GM12878 (cell line): ENCODE measurements at regions not wholly inside any gene's neighbourhood (a gene's known extent, or its start where the extent isn't known, plus 50 kb on each side); places are given as distances from the start of the nearest gene placed in this dataset.

ENCODE experiments used
- ATAC-seq: fragments of 200-7000 bp; cut with Tn5 transposase; 3 replicates; pipeline ENCODE4 v1.9.1; 2020; ENCODE audit warnings: mild to moderate bottlenecking, moderate library complexity
- BruUV-seq: library from RNA; stranded (reverse); fragments of 400-500 nt; replicated peaks from 2 replicates; lab custom pipeline; 2021; lab: Mats Ljungman, UMichigan
- CTCF ChIA-PET: fragments of 300-600 bp; sonication (Branson Sonifier 250); formaldehyde crosslinking; extraction: SDS; loops from one replicate; lab custom pipeline; 2021; ENCODE audit warnings: inconsistent platforms; lab: Yijun Ruan, JAX
- POLR2A ChIA-PET: fragments of 350-600 bp; formaldehyde crosslinking; extraction: SDS; loops from one replicate; lab custom pipeline; 2021; ENCODE audit warnings: inconsistent platforms; lab: Charles Lee
- RAD21 ChIA-PET: fragments of 300-600 bp; sonication (Branson Sonifier 250); formaldehyde crosslinking; loops from one replicate; lab custom pipeline; 2023; ENCODE audit warnings: antibody characterized with exemption; ENCODE audit not compliant: unreplicated experiment; lab: Charles Lee
- SMC1A ChIA-PET: fragments of 300-600 bp; sonication (Branson Sonifier 250); formaldehyde crosslinking; loops from one replicate; lab custom pipeline; 2023; ENCODE audit not compliant: unreplicated experiment, uncharacterized antibody; lab: Charles Lee
- DNase-seq: peaks from one replicate; pipeline ENCODE4 v3.0.0-alpha.2; 2011; ENCODE audit warnings: low read depth, low spot score
- FAIRE-seq: peaks from 3 replicates; lab custom pipeline; 2011; peaks lifted over from hg19 to GRCh38; lab: Jason Lieb, UNC
- H2AFZ ChIP-seq: 2 replicates; pipeline ENCODE4 v1.6.0; 2011; ENCODE audit warnings: low read depth, low read length, control low read depth; ENCODE audit not compliant: control insufficient read depth
- H3K27ac ChIP-seq: 2 replicates; pipeline ENCODE4 v1.5.1; 2011; ENCODE audit warnings: control low read depth; ENCODE audit not compliant: control insufficient read depth, insufficient read depth
- H3K27me3 ChIP-seq, 2 experiments: replicated peaks in 1 of 2; 2 replicates each; pipeline versions ENCODE4 v1.6.0 to v1.6.1; 2011; ENCODE audit warnings: low read length in 1 of 2; ENCODE audit not compliant: control insufficient read depth in 2 of 2, insufficient read depth in 2 of 2
- H3K36me3 ChIP-seq, 2 experiments: 2 replicates each; pipeline ENCODE4 v1.5.1; 2011; ENCODE audit warnings: low read length in 1 of 2; ENCODE audit not compliant: control insufficient read depth in 2 of 2, insufficient read depth in 2 of 2
- H3K4me1 ChIP-seq: 2 replicates; pipeline ENCODE4 v1.6.1; 2011; ENCODE audit warnings: mild to moderate bottlenecking, low read length, moderate library complexity, mixed read lengths; ENCODE audit not compliant: control insufficient read depth, insufficient read depth
- H3K4me2 ChIP-seq: 2 replicates; pipeline ENCODE4 v1.6.0; 2011; ENCODE audit warnings: control low read depth; ENCODE audit not compliant: control insufficient read depth, insufficient read depth
- H3K4me3 ChIP-seq: fragments of 200-600 bp; sonication (generic); 2 replicates; pipeline ENCODE4 v1.5.1; 2016
- H3K79me2 ChIP-seq: 2 replicates; pipeline ENCODE4 v1.6.0; 2011; ENCODE audit warnings: low read length; ENCODE audit not compliant: control insufficient read depth, insufficient read depth
- H3K9ac ChIP-seq: 2 replicates; pipeline ENCODE4 v1.8.0; 2011; ENCODE audit warnings: low read length, control low read depth, mixed read lengths; ENCODE audit not compliant: control insufficient read depth, insufficient read depth
- H3K9me3 ChIP-seq: replicated peaks from 3 replicates; pipeline ENCODE4 v1.5.1; 2011; ENCODE audit warnings: mild to moderate bottlenecking, low read length; ENCODE audit not compliant: control insufficient read depth, insufficient read depth
- H4K20me1 ChIP-seq: 2 replicates; pipeline ENCODE4 v1.6.0; 2011; ENCODE audit not compliant: control insufficient read depth, insufficient read depth
- ASH2L ChIP-seq: fragments of 300-600, 200-600 bp; sonication (generic); IDR thresholded peaks from 2 replicates; pipeline ENCODE4 v1.6.1; 2017; ENCODE audit warnings: low read depth, mild to moderate bottlenecking, borderline replicate concordance
- FOS ChIP-seq: IDR thresholded peaks from 3 replicates; pipeline ENCODE4 v1.6.1; 2011; ENCODE audit warnings: borderline replicate concordance; ENCODE audit not compliant: insufficient read length; ENCODE audit errors: extremely low read depth
- FOXM1 ChIP-seq: IDR thresholded peaks from 2 replicates; pipeline ENCODE4 v1.6.1; 2012; ENCODE audit warnings: low read depth, mild to moderate bottlenecking, inconsistent platforms, low read length, moderate library complexity
- MYB ChIP-seq: fragments of 150-350 bp; IDR thresholded peaks from 2 replicates; pipeline ENCODE4 v1.6.1; 2014; ENCODE audit warnings: mild to moderate bottlenecking, low read depth, low read length, borderline replicate concordance
- NRF1 ChIP-seq: conservative IDR thresholded peaks from 2 replicates; pipeline ENCODE4 v1.6.1; 2011; ENCODE audit warnings: mild to moderate bottlenecking, low read depth, low read length, improper control_type of control experiment
- POLR2AphosphoS2 ChIP-seq: IDR thresholded peaks from 2 replicates; pipeline ENCODE4 v1.6.1; 2011; ENCODE audit warnings: low read depth, mild to moderate bottlenecking, low read length, improper control_type of control experiment, moderate library complexity
- RAD21 ChIP-seq: IDR thresholded peaks from 2 replicates; pipeline ENCODE4 v1.6.1; 2011; ENCODE audit warnings: mild to moderate bottlenecking, low read depth, low read length, moderate library complexity; ENCODE audit not compliant: insufficient read depth
- RELA ChIP-seq: fragments of 450-650 bp; IDR thresholded peaks from 2 replicates; pipeline ENCODE4 v1.8.0; 2014; ENCODE audit warnings: borderline replicate concordance; ENCODE audit not compliant: partially characterized antibody
- TCF7 ChIP-seq: IDR thresholded peaks from 2 replicates; pipeline ENCODE4 v1.6.1; 2014; ENCODE audit warnings: antibody characterized with exemption, borderline replicate concordance
- YBX1 ChIP-seq: fragments of 450-650 bp; IDR thresholded peaks from 2 replicates; pipeline ENCODE4 v1.6.1; 2016; ENCODE audit warnings: antibody characterized with exemption
- WGBS: methylation state at CpG from one replicate; pipeline ENCODE4 v1.1.6; 2016; ENCODE audit warnings: low lambda C conversion rate; ENCODE audit not compliant: insufficient replicate concordance, insufficient coverage; ENCODE audit errors: missing lambda C conversion rate; 5-methylcytosine and 5-hydroxymethylcytosine counted together
- in situ Hi-C: fragments of 300-500 bp; cut with MboI; formaldehyde crosslinking; loops from 9 replicates; pipeline ENCODE4 v1.14.3; 2018; ENCODE audit warnings: mixed read lengths
- intact Hi-C: fragments of 100-400 bp; cut with micrococcal nuclease; formaldehyde crosslinking; loops from one replicate; pipeline ENCODE4 v1.14.2; 2022; ENCODE audit not compliant: unreplicated experiment
- TF ChIP-seq, protein P1 (sequence below): fragments of 150-350 bp; IDR thresholded peaks from 2 replicates; pipeline ENCODE4 v1.6.1; 2016; ENCODE audit warnings: low read depth, low read length

DNA sequence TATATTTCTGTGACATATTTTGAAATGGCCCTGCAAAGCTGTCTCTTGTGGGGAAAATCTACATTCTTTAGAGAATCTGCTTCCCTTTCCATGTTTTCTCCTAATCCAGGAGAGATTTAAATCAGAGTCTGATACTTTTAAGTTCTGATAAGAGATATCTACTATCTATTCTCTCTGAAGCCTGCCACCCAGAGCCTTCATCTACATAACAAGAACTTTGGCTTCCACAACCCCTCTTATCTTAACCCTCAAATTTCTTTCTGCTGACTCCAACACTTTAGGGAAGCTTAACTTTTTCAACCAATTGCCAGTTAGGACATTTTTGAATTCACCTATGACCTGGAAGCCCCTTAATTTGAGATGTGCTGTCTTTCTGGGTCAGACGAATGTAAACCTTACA is 965.2 kb downstream of the TBC1D22A start:
- ChIA-PET SMC1A (no interaction called here), POLR2A (no interaction called here), RAD21 (no interaction called here), CTCF (no interaction called here)
- intact Hi-C loops (no loop called here), in situ Hi-C loops (no loop called here)
- Histone ChIP-seq H2AFZ (no peak overlapping the region), H3K4me1 (no peaks in the 10 kb centered on the region), H3K9me3 (no peaks in the 10 kb centered on the region), H3K9ac (no peak overlapping the region), H3K36me3 (no peaks in the 10 kb centered on the region), H3K4me3 (no peak overlapping the region), H4K20me1 (no peaks in the 10 kb centered on the region), H3K27me3 (no peaks in the 10 kb centered on the region), H3K4me2 (no peak overlapping the region), H3K27ac (no peak overlapping the region), H3K79me2 (no peaks in the 10 kb centered on the region)
- DNase-seq (no peak), ATAC-seq (no peak), FAIRE-seq (no peak)
- TF ChIP-seq, protein P1, sequence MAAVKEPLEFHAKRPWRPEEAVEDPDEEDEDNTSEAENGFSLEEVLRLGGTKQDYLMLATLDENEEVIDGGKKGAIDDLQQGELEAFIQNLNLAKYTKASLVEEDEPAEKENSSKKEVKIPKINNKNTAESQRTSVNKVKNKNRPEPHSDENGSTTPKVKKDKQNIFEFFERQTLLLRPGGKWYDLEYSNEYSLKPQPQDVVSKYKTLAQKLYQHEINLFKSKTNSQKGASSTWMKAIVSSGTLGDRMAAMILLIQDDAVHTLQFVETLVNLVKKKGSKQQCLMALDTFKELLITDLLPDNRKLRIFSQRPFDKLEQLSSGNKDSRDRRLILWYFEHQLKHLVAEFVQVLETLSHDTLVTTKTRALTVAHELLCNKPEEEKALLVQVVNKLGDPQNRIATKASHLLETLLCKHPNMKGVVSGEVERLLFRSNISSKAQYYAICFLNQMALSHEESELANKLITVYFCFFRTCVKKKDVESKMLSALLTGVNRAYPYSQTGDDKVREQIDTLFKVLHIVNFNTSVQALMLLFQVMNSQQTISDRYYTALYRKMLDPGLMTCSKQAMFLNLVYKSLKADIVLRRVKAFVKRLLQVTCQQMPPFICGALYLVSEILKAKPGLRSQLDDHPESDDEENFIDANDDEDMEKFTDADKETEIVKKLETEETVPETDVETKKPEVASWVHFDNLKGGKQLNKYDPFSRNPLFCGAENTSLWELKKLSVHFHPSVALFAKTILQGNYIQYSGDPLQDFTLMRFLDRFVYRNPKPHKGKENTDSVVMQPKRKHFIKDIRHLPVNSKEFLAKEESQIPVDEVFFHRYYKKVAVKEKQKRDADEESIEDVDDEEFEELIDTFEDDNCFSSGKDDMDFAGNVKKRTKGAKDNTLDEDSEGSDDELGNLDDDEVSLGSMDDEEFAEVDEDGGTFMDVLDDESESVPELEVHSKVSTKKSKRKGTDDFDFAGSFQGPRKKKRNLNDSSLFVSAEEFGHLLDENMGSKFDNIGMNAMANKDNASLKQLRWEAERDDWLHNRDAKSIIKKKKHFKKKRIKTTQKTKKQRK = no peak
- TF ChIP-seq MYB (no peak), FOS (no peak), RAD21 (no peak), POLR2AphosphoS2 (no peak), RELA (no peak), NRF1 (no peak), ASH2L (no peak), TCF7 (no peak), FOXM1 (no peak), YBX1 (no peak)
- WGBS = 0% methylated on average over 1 of the region's 1 CpG
- BruUV-seq = no TSS peak
